HCT116 (cell line): ENCODE measurements at regions not wholly inside any gene's neighbourhood (a gene's known extent, or its start where the extent isn't known, plus 50 kb on each side); places are given as distances from the start of the nearest gene placed in this dataset.

ENCODE experiments used
- ATAC-seq: fragments of 200-7000 bp; cut with Tn5 transposase; 2 replicates; pipeline ENCODE4 v1.9.1; 2020; ENCODE audit warnings: mild to moderate bottlenecking, moderate library complexity
- BruUV-seq: library from RNA; stranded (reverse); fragments of 400-500 nt; replicated peaks from 2 replicates; lab custom pipeline; 2021; lab: Mats Ljungman, UMichigan
- CTCF ChIA-PET: fragments of 300-600 bp; sonication (Branson Sonifier 250); formaldehyde crosslinking; loops from one replicate; lab custom pipeline; 2021; ENCODE audit warnings: antibody characterized with exemption; lab: Charles Lee
- POLR2A ChIA-PET: fragments of 300-600, 350-600 bp; sonication (Branson Sonifier 250); formaldehyde crosslinking; loops from one replicate; lab custom pipeline; 2021; ENCODE audit warnings: antibody characterized with exemption; lab: Charles Lee
- RAD21 ChIA-PET, 2 experiments: fragments of 300-600 bp; sonication (Branson Sonifier 250); formaldehyde crosslinking; loops; one replicate each; lab custom pipeline; 2023; ENCODE audit warnings: low total read pairs in 2 of 2; ENCODE audit not compliant: uncharacterized antibody in 2 of 2, unreplicated experiment in 2 of 2, low non-redundant PET in 1 of 2; lab: Charles Lee
- DNase-seq: peaks from one replicate; pipeline ENCODE4 v3.0.0-alpha.2; 2010; ENCODE audit warnings: low read depth, low spot score
- H2AFZ ChIP-seq: fragments of 200-600 bp; shearing (Covaris generic), sonication (generic); 2 replicates; pipeline ENCODE4 v1.6.1; 2017; ENCODE audit warnings: low read depth, mixed run types, mixed read lengths, antibody characterized with exemption, low read length; ENCODE audit not compliant: poor library complexity, severe bottlenecking
- H3K27ac ChIP-seq: 2 replicates; pipeline ENCODE4 v1.5.1; 2012; ENCODE audit warnings: low read depth, low read length
- H3K27me3 ChIP-seq: fragments of 200-600 bp; sonication (generic); 2 replicates; pipeline ENCODE4 v1.6.1; 2016; ENCODE audit warnings: mixed run types, low read length, mixed read lengths; ENCODE audit not compliant: insufficient read depth
- H3K36me3 ChIP-seq, 2 experiments: fragments of 200-500 bp in 1 of 2; fragments of 200-600 bp in 1 of 2; sonication (Bioruptor generic) in 1 of 2; sonication (generic) in 1 of 2; 2 replicates each; pipeline versions ENCODE4 v1.5.1 to v1.6.1; 2014 to 2016; ENCODE audit warnings: low read length in 2 of 2, inconsistent platforms in 1 of 2, mixed read lengths in 1 of 2, mixed run types in 1 of 2; ENCODE audit not compliant: insufficient read depth in 2 of 2, control insufficient read depth in 1 of 2
- H3K4me1 ChIP-seq, 2 experiments: fragments of 200-600 bp in 1 of 2; sonication (generic) in 1 of 2; 2 replicates each; pipeline versions ENCODE4 v1.5.1 to v1.6.1; 2012 to 2017; ENCODE audit warnings: low read length in 2 of 2, inconsistent platforms in 1 of 2, mild to moderate bottlenecking in 1 of 2, mixed read lengths in 1 of 2, mixed run types in 1 of 2, moderate library complexity in 1 of 2; ENCODE audit not compliant: insufficient read depth in 2 of 2, control insufficient read depth in 1 of 2
- H3K4me2 ChIP-seq: fragments of 200-600 bp; sonication (generic); 2 replicates; pipeline ENCODE4 v1.6.1; 2017; ENCODE audit warnings: mixed run types, low read length, mixed read lengths
- H3K4me3 ChIP-seq, 2 experiments: fragments of 200-600 bp in 1 of 2; sonication (generic) in 1 of 2; replicated peaks in 1 of 2; 2 replicates each; pipeline ENCODE4 v1.5.1; 2011 to 2016; ENCODE audit warnings: low read length in 2 of 2, control low read depth in 1 of 2, low read depth in 1 of 2, mild to moderate bottlenecking in 1 of 2, mixed read lengths in 1 of 2, mixed run types in 1 of 2
- H3K79me2 ChIP-seq: fragments of 200-600 bp; sonication (generic); 2 replicates; pipeline ENCODE4 v1.6.1; 2017; ENCODE audit warnings: mild to moderate bottlenecking, mixed run types, low read length, moderate library complexity, mixed read lengths; ENCODE audit not compliant: insufficient read depth
- H3K9ac ChIP-seq: fragments of 200-600 bp; sonication (generic); 2 replicates; pipeline ENCODE4 v1.6.1; 2016; ENCODE audit warnings: low read length, mixed read lengths
- H3K9me2 ChIP-seq: fragments of 200-600 bp; sonication (generic), shearing (Covaris generic); 2 replicates; pipeline ENCODE4 v1.6.1; 2017; ENCODE audit warnings: mixed run types, mild to moderate bottlenecking, moderate library complexity; ENCODE audit not compliant: insufficient read depth
- H3K9me3 ChIP-seq, 2 experiments: fragments of 200-500 bp in 1 of 2; fragments of 200-600 bp in 1 of 2; sonication (Bioruptor generic) in 1 of 2; sonication (generic) in 1 of 2; 2 replicates each; pipeline ENCODE4 v1.6.1; 2014 to 2017; ENCODE audit warnings: low read length in 2 of 2, mixed read lengths in 2 of 2, inconsistent platforms in 1 of 2, low read depth in 1 of 2, mild to moderate bottlenecking in 1 of 2, mixed run types in 1 of 2, moderate library complexity in 1 of 2; ENCODE audit not compliant: control insufficient read depth in 1 of 2, insufficient read depth in 1 of 2
- H4K20me1 ChIP-seq: fragments of 200-600 bp; sonication (generic), shearing (Covaris generic); 2 replicates; pipeline ENCODE4 v1.6.1; 2017; ENCODE audit warnings: mixed run types, mild to moderate bottlenecking, moderate library complexity; ENCODE audit not compliant: insufficient read depth
- CEBPB ChIP-seq: IDR thresholded peaks from 2 replicates; pipeline ENCODE4 v1.6.1; 2012; ENCODE audit warnings: low read depth
- EGR1 ChIP-seq: IDR thresholded peaks from 2 replicates; pipeline ENCODE4 v1.6.1; 2012; ENCODE audit warnings: low read depth
- EZH2 ChIP-seq: fragments of 200-600 bp; sonication (generic); IDR thresholded peaks from 2 replicates; pipeline ENCODE4 v1.6.1; 2017; ENCODE audit warnings: antibody characterized with exemption, mixed run types
- EZH2phosphoT487 ChIP-seq: fragments of 200-600 bp; IDR thresholded peaks from 2 replicates; pipeline ENCODE4 v1.6.1; 2018; ENCODE audit warnings: antibody characterized with exemption, borderline replicate concordance
- FOSL1 ChIP-seq: IDR thresholded peaks from 2 replicates; pipeline ENCODE4 v1.6.1; 2012; ENCODE audit warnings: low read depth
- JUND ChIP-seq: IDR thresholded peaks from 2 replicates; pipeline ENCODE4 v1.6.1; 2012
- MAX ChIP-seq: IDR thresholded peaks from 2 replicates; pipeline ENCODE4 v1.6.1; 2012
- POLR2A ChIP-seq: IDR thresholded peaks from 2 replicates; pipeline ENCODE4 v1.7.0; 2011; ENCODE audit warnings: borderline replicate concordance; ENCODE audit not compliant: insufficient read depth, insufficient read length; ENCODE audit errors: extremely low read depth
- POLR2AphosphoS5 ChIP-seq: IDR thresholded peaks from 2 replicates; pipeline ENCODE4 v1.6.1; 2011; ENCODE audit warnings: mild to moderate bottlenecking, low read depth, low read length, moderate library complexity
- RAD21 ChIP-seq: IDR thresholded peaks from 2 replicates; pipeline ENCODE4 v1.6.1; 2012; ENCODE audit warnings: low read depth, mild to moderate bottlenecking
- SIN3A ChIP-seq: IDR thresholded peaks from 2 replicates; pipeline ENCODE4 v1.6.1; 2012; ENCODE audit warnings: low read depth
- intact Hi-C: fragments of 100-400 bp; cut with micrococcal nuclease; formaldehyde crosslinking; loops from 2 replicates; pipeline ENCODE4 v1.10.0; 2022

DNA sequence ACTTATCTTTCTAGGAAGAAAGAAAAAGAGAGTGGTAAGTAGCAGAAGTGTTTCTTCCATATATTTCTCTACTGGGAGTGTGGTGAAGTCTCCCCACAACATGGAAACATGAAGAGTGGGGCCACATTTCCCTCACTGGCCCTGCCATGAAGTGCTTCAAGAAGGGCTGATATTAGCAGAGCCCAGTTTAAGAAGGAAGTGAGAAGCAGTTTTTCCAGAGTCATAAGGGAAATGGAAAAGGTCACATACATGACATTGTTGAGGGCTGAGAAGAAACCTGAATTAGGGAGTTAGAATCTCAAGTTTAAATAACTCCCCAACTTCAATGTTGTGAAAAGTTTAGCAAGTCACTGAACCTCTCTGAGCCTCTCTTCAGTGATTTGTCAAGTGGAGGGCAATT is 171.9 kb upstream of the RBPJ start:
- H4K20me1 ChIP-seq = no peaks in the 10 kb centered on the region
- CTCF ChIA-PET = no interaction called here
- H3K9me2 ChIP-seq = no peaks in the 10 kb centered on the region
- POLR2A ChIA-PET = no interaction called here
- peaks cover 0 to 5% of the 10 kb centered on the region in 2 experiments; a peak in 1 of 4 replicates for H3K4me1 ChIP-seq
- RAD21 ChIA-PET = no interaction called here
- H3K79me2 ChIP-seq = no peaks in the 10 kb centered on the region
- H3K27ac ChIP-seq = no peak overlapping the region
- DNase-seq (no peak), ATAC-seq (no peak)
- H2AFZ ChIP-seq = no peak overlapping the region
- H3K4me2 ChIP-seq = no peak overlapping the region
- no peaks in the 10 kb centered on the region for H3K36me3 ChIP-seq
- H3K9me3 ChIP-seq = no peaks in the 10 kb centered on the region
- H3K4me3 ChIP-seq = no peak overlapping the region
- H3K9ac ChIP-seq = no peak overlapping the region
- no peaks in the 10 kb centered on the region for H3K27me3 ChIP-seq
- TF ChIP-seq EZH2 = no peak
- no peak for TF ChIP-seq EZH2phosphoT487
- TF ChIP-seq POLR2AphosphoS5 = no peak
- BruUV-seq = no TSS peak
- intact Hi-C loops = no loop called here

GRCh38 chr4:26150948-26151347 is 169.9 kb upstream of the RBPJ start:
- ChIA-PET RAD21 (no interaction called here), POLR2A (no interaction called here), CTCF (no interaction called here)
- Histone ChIP-seq H2AFZ (no peak overlapping the region), H3K27ac (no peak overlapping the region), H3K4me2 (no peak overlapping the region), H3K4me1 (no peaks in the 10 kb centered on the region), H3K4me3 (no peak overlapping the region), H3K9me3 (no peaks in the 10 kb centered on the region), H4K20me1 (no peaks in the 10 kb centered on the region), H3K79me2 (no peaks in the 10 kb centered on the region), H3K27me3 (no peaks in the 10 kb centered on the region), H3K9me2 (no peaks in the 10 kb centered on the region), H3K9ac (no peak overlapping the region), H3K36me3 (no peaks in the 10 kb centered on the region)
- TF ChIP-seq SIN3A = no peak
- TF ChIP-seq CEBPB = no peak
- no peak for TF ChIP-seq POLR2A
- no peak for TF ChIP-seq EGR1
- no peak for TF ChIP-seq RAD21
- no peak for TF ChIP-seq JUND
- no peak for TF ChIP-seq FOSL1
- no peak for TF ChIP-seq MAX
- ATAC-seq (no peak), DNase-seq (no peak)
- BruUV-seq = no TSS peak
- intact Hi-C loops = no loop called here
